NCI-H2196 (cell line): ENCODE measurements at regions not wholly inside any gene's neighbourhood (a gene's known extent, or its start where the extent isn't known, plus 50 kb on each side); places are given as distances from the start of the nearest gene placed in this dataset.

Experiments
- DNase-seq: peaks from one replicate; lab custom pipeline; 2025; ENCODE audit not compliant: unreplicated experiment; lab: John Stamatoyannopoulos, UW

DNA sequence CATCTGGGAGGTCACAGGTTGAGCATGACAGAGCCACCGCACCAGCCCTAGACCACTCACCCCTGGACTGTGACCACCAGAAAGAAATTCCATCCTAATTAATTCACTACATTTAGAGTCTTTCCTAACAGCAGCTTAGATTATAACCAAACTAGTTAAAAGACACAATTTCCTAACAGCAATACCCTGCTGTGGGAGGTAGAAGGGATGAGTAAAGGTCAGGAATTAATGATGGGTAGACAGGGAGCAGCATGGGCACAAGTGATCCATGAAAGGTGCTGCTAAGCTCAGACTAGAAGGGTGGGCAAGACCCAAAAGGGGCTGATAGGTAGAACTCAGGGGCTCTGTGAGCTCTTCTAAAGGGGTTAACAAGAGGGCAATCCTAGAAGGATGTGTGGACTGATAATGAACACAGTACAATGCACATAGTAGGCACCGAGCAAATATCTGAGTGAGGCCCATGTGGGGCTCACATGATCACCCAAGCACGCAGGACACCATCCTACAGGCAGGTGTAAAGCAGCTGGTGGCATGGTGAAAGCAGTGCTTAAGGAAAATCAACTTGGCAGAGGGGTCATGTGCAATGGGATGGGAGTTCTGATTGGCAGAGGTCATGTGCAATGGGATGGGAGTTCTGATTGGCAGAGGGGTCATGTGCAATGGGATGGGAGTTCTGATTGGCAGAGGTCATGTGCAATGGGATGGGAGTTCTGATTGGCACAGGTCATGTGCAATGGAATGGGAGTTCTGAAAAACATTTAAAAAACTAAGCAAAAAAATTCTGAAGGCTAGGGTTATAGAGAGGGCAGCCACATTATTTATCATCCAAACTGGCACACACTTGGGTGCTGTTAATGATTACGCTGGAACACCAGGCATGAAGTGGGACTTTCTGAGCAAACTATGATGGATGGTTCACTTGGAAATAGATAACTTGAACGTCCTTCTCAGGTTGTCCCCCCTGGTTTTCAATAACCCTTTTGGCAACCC lies 188.2 kb upstream of the FOXQ1 start:
- no peak for DNase-seq

- DNase-seq: no peak
Measured at GRCh38 chr6:1122083-1122482, 189.8 kb upstream of the FOXQ1 start.

GRCh38 chr6:1118287-1118647 lies 193.6 kb upstream of the FOXQ1 start:
- no peak for DNase-seq

DNA sequence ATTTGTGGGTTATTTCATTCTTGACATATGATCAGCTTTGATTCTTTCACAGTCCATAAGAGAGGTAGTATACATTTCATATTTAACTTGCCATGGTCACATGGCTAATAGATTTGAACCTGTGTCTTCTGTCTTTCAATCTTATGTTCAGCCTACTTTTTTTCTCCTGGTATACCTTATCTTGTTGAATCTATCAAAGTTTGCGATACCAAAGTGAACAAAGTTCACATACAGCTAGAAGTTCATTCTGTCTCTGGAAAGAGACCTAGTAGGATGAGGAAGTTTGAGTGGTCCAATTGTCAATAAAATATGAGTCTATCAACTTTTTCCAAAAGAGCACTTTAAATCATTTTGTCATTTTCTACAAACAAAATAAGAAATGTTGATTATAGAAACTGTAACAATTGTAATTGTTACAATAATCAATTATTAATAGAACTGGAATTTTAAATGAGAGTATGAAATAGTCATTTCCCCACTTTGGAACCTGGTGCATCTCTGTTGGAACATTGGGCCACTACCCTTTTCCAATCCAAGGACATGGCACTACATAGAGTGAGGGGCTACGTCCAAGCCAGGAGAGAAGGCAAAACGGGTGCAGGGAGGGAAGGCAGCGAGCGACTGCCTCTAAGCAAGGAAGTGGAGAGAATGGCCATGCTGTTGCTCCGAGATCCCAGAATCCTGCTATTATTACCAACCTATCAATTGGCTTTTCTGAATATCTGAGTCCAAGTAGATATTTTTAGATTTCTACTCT lies 194.2 kb upstream of the FOXQ1 start:
- DNase-seq: no peak

- no peak for DNase-seq
Measured at GRCh38 chr6:1116149-1116548, 195.7 kb upstream of the FOXQ1 start.

- DNase-seq: no peak
Measured at GRCh38 chr6:1113916-1114540, 197.9 kb upstream of the FOXQ1 start.

GRCh38 chr6:1111361-1111760 lies 200.5 kb upstream of the FOXQ1 start:
- no peak for DNase-seq

GRCh38 chr6:1110941-1111349 lies 201.0 kb upstream of the FOXQ1 start:
- DNase-seq: no peak

DNA sequence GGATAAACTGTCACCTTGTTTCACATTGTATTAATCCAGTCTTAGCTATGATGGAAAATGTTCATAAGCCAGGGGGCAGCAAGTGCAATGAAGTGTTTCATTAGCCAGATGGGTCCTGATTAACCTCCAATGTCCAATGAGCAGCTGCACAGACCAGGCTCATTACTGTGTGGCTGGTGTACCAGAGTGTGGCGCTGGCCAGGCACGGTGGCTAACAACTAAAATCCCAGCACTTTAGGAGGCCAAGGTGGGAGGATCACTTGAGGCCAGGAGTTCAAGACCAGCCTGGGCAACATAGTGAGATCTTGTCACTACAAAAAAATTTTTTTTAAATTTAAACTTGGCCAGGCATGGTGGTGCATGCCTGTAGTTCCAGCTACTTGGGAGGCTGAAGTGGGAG lies 201.7 kb upstream of the FOXQ1 start:
- no peak for DNase-seq

DNA sequence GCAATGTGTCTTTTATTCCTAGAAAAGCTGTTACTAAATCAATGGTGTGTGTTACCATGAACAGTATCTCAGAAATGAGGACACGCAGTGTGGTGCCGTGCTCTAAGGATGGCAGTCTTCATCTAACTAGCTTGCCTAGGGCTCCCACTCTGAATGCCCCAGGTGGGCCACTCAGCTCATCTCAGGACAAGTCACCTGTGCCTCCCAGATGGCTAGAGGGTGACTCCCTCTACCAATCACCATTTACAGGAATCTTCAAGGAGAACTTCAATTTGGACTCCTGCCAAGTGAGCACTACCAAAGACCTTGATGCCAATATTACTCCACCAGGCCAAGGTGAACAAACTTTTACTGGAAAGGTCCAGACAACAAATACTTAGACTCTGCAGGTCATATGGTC lies 202.8 kb upstream of the FOXQ1 start:
- no peak for DNase-seq

- DNase-seq: no peak
Measured at GRCh38 chr6:1108198-1108597, 203.7 kb upstream of the FOXQ1 start.

GRCh38 chr6:1107578-1107977 lies 204.3 kb upstream of the FOXQ1 start:
- no peak for DNase-seq

- DNase-seq: no peak
Measured at GRCh38 chr6:1105833-1106400, 206.0 kb upstream of the FOXQ1 start.

DNA sequence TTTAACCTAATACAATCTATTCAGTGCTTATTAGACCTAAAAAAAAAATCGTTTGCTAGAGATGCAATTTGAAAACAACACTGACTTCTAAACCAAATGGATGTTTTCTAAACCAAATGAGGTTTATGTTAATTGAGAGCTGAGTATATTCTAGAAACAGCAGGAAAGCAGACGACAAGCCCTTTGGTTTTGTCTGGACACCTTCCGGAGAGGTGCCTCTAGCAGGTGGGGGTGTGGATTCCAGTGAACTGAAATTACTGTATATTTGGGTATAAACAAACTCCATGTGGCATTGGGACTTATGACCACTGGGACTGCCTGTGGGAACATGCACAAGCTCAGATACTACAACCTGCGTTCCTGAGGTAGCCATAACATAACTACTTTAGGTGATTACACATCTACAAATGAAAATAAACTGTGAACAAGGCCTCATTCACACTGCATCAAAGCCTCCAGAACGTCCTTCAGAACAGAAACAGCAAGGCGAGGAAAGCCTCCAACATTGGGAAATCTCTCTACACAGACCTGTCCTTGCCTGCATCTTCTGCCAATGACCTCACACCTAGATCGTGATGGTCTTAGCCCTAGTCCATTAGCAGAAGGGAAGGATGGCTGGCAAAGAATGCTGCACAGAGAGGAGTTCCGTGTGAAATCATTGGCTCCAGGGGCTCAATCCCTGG lies 206.8 kb upstream of the FOXQ1 start:
- DNase-seq: no peak

GRCh38 chr6:1103945-1104623 lies 207.8 kb upstream of the FOXQ1 start:
- DNase-seq: no peak

- DNase-seq: no peak
Measured at GRCh38 chr6:1103021-1103420, 208.9 kb upstream of the FOXQ1 start.

DNA sequence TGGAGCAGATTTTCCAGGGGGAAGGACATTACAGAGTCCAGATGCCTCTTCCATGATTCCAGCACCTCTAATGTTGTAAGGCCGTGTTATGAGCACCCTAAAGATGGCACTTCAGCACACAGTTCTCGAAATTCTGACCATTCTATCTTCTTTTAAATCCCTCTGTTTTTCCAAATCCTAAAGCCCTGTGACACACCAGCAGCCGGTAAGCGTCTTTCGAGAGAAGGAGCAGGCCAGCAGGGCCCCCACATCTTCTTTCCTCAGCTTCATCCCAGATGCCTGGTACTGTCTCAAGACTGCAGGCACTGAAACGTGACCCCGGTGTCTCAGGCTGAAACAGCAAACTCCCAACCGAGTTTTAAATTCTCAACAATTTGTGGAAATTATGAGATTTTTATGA lies 211.6 kb upstream of the FOXQ1 start:
- no peak for DNase-seq

DNA sequence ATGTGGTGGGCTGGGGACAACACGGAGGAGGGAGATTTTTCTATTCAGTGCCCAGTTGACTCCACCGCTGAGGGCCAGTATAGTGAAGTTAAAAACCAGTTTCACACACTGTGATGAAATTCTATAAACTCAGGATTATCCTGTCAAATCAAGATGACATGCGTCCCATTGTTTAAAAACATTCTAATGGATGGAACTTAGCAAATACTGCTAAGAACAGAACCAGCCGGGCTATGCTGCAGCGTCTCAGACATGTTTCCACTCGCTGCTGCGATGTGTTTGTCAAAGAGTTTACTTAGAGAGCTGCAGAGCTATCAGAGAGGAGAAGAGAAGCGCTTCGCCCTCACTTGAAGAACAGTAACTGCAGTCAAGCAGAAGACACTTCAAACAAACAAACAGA lies 212.6 kb upstream of the FOXQ1 start:
- no peak for DNase-seq

GRCh38 chr6:1096967-1097765 lies 214.7 kb upstream of the FOXQ1 start:
- DNase-seq: no peak
